HepG2 (cell line): ENCODE measurements at regions not wholly inside any gene's neighbourhood (a gene's known extent, or its start where the extent isn't known, plus 50 kb on each side); places are given as distances from the start of the nearest gene placed in this dataset.

ENCODE experiments used
- ATAC-seq: fragments of 200-7000 bp; cut with Tn5 transposase; 3 replicates; pipeline ENCODE4 v1.9.1; 2020; ENCODE audit warnings: mild to moderate bottlenecking, moderate library complexity
- BruUV-seq: library from RNA; stranded (reverse); fragments of 400-500 nt; replicated peaks from 2 replicates; lab custom pipeline; 2021; lab: Mats Ljungman, UMichigan
- CTCF ChIA-PET: fragments of 300-600 bp; formaldehyde crosslinking; extraction: SDS; loops from one replicate; lab custom pipeline; 2021; ENCODE audit warnings: low total read pairs, inconsistent platforms, low intra/inter-chr PET ratio; lab: Yijun Ruan, JAX
- POLR2A ChIA-PET: fragments of 350-600 bp; sonication (Branson Sonifier 250); formaldehyde crosslinking; loops from one replicate; lab custom pipeline; 2020; ENCODE audit warnings: antibody characterized with exemption, inconsistent platforms; lab: Yijun Ruan, JAX
- DNase-seq: peaks from one replicate; pipeline ENCODE4 v3.0.0-alpha.2; 2015; ENCODE audit warnings: low spot score
- FAIRE-seq: peaks from 3 replicates; lab custom pipeline; 2011; peaks lifted over from hg19 to GRCh38; lab: Jason Lieb, UNC
- H2AFZ ChIP-seq: one replicate; pipeline ENCODE4 v1.6.1; 2011; ENCODE audit warnings: low read length, inconsistent platforms
- H3K27ac ChIP-seq: fragments of 300-600 bp; 3 replicates; pipeline ENCODE4 v1.8.0; 2011; ENCODE audit warnings: mixed run types, mild to moderate bottlenecking, mixed read lengths, low read length, inconsistent platforms; ENCODE audit not compliant: insufficient read depth; ENCODE audit errors: extremely low read length
- H3K27me3 ChIP-seq, 2 experiments: fragments of 200-600 bp in 1 of 2; 2 replicates in 1 of 2; 3 replicates in 1 of 2; pipeline versions ENCODE4 v1.6.0 to v1.8.0; 2011; ENCODE audit warnings: low read length in 2 of 2, mild to moderate bottlenecking in 2 of 2, moderate library complexity in 2 of 2, inconsistent platforms in 1 of 2; ENCODE audit not compliant: insufficient read depth in 2 of 2, control insufficient read depth in 1 of 2
- H3K36me3 ChIP-seq, 2 experiments: fragments of 200-600 bp in 1 of 2; replicated peaks in 1 of 2; 2 replicates in 1 of 2; 3 replicates in 1 of 2; pipeline versions ENCODE4 v1.5.1 to v1.8.0; 2011; ENCODE audit warnings: low read length in 2 of 2, inconsistent platforms in 1 of 2; ENCODE audit not compliant: insufficient read depth in 2 of 2, control insufficient read depth in 1 of 2
- H3K4me1 ChIP-seq: 2 replicates; pipeline ENCODE4 v1.5.1; 2012; ENCODE audit warnings: low read length, inconsistent platforms; ENCODE audit not compliant: insufficient read depth
- H3K4me2 ChIP-seq: 2 replicates; pipeline ENCODE4 v1.6.0; 2011; ENCODE audit warnings: low read depth, low read length, inconsistent platforms
- H3K4me3 ChIP-seq, 3 experiments: fragments of 200-600 bp in 1 of 3; sonication (generic), shearing (Covaris generic) in 1 of 3; replicated peaks in 1 of 3; 2 replicates each; pipeline ENCODE4 v1.5.1; 2011 to 2016; ENCODE audit warnings: low read length in 3 of 3, inconsistent platforms in 2 of 3, low read depth in 2 of 3, mild to moderate bottlenecking in 2 of 3, control low read depth in 1 of 3, mixed read lengths in 1 of 3; ENCODE audit not compliant: insufficient read depth in 1 of 3
- H3K79me2 ChIP-seq: one replicate; pipeline ENCODE4 v1.6.1; 2011; ENCODE audit warnings: low read length, inconsistent platforms; ENCODE audit not compliant: insufficient read depth
- H3K9ac ChIP-seq: 2 replicates; pipeline ENCODE4 v1.6.0; 2011; ENCODE audit warnings: mild to moderate bottlenecking, low read depth, low read length, inconsistent platforms; ENCODE audit not compliant: insufficient read depth
- H3K9me3 ChIP-seq: 2 replicates; pipeline ENCODE4 v1.5.1; 2012; ENCODE audit warnings: mild to moderate bottlenecking, low read length
- H4K20me1 ChIP-seq: 2 replicates; pipeline ENCODE4 v1.6.0; 2011; ENCODE audit warnings: inconsistent platforms, mild to moderate bottlenecking, low read length, moderate library complexity; ENCODE audit not compliant: insufficient read depth
- AKAP8 ChIP-seq: sonication (generic); formaldehyde crosslinking; IDR thresholded peaks from 2 replicates; pipeline ENCODE4 v1.5.1; 2020; ENCODE audit warnings: mild to moderate bottlenecking, missing genetic modification reagents
- BHLHE40 ChIP-seq: IDR thresholded peaks from 2 replicates; pipeline ENCODE4 v1.6.1; 2011; ENCODE audit warnings: low read length, improper control_type of control experiment
- HDAC1 ChIP-seq: sonication (generic); formaldehyde crosslinking; IDR thresholded peaks from 2 replicates; pipeline ENCODE4 v1.5.1; 2020; ENCODE audit warnings: mild to moderate bottlenecking, missing genetic modification reagents
- MBNL3 ChIP-seq: fragments of 250-450 bp; sonication (Bioruptor Pico); conservative IDR thresholded peaks from 2 replicates; pipeline ENCODE4 v1.8.0; 2022; ENCODE audit warnings: mild to moderate bottlenecking, inconsistent platforms
- MIXL1 ChIP-seq: IDR thresholded peaks from 2 replicates; pipeline ENCODE4 v1.6.1; 2016
- NR2C2 ChIP-seq: sonication (generic); formaldehyde crosslinking; IDR thresholded peaks from 2 replicates; pipeline ENCODE4 v1.4.0; 2020; ENCODE audit warnings: missing genetic modification reagents, mild to moderate bottlenecking, moderate library complexity, borderline replicate concordance
- SIX1 ChIP-seq: sonication (generic); formaldehyde crosslinking; IDR thresholded peaks from 2 replicates; pipeline ENCODE4 v1.4.0; 2020; ENCODE audit warnings: missing genetic modification reagents, borderline replicate concordance
- THAP8 ChIP-seq: sonication (generic); formaldehyde crosslinking; IDR thresholded peaks from 2 replicates; pipeline ENCODE4 v1.5.1; 2020; ENCODE audit warnings: missing genetic modification reagents, mild to moderate bottlenecking, borderline replicate concordance
- YEATS2 ChIP-seq: sonication (generic); formaldehyde crosslinking; IDR thresholded peaks from 2 replicates; pipeline ENCODE4 v1.4.0; 2020; ENCODE audit warnings: missing genetic modification reagents, borderline replicate concordance
- ZBTB25 ChIP-seq: IDR thresholded peaks from 2 replicates; pipeline ENCODE4 v1.6.1; 2018; ENCODE audit warnings: missing genetic modification reagents
- ZFP41 ChIP-seq: sonication (generic); formaldehyde crosslinking; IDR thresholded peaks from 2 replicates; pipeline ENCODE4 v1.4.0; 2020; ENCODE audit warnings: mild to moderate bottlenecking, missing genetic modification reagents, borderline replicate concordance
- ZNF143 ChIP-seq: sonication (generic); formaldehyde crosslinking; IDR thresholded peaks from 2 replicates; pipeline ENCODE4 v1.4.0; 2020; ENCODE audit warnings: missing genetic modification reagents
- WGBS: methylation state at CpG from one replicate; pipeline ENCODE4 v1.1.6; 2017; ENCODE audit warnings: low lambda C conversion rate; 5-methylcytosine and 5-hydroxymethylcytosine counted together
- in situ Hi-C: cut with HindIII; loops from 2 replicates; pipeline ENCODE4 v1.10.0; 2017; ENCODE audit warnings: low pct_unique_long_range_greater_than_20kb; ENCODE audit not compliant: extremely low pct_ligation_motif_present
- intact Hi-C: fragments of 100-400 bp; cut with micrococcal nuclease; formaldehyde crosslinking; loops from one replicate; pipeline ENCODE4 v1.10.0; 2022; ENCODE audit not compliant: unreplicated experiment

GRCh38 chr6:22349528-22349927 lies 52.7 kb upstream of the PRL start:
- H4K20me1 ChIP-seq = no peaks in the 10 kb centered on the region
- no peak for FAIRE-seq
- no peak overlapping the region for H3K4me3 ChIP-seq
- no peak overlapping the region for H2AFZ ChIP-seq
- BruUV-seq = no TSS peak
- H3K27me3 ChIP-seq = no peaks in the 10 kb centered on the region
- in situ Hi-C loops = no loop called here
- no peaks in the 10 kb centered on the region for H3K36me3 ChIP-seq
- H3K4me2 ChIP-seq = no peak overlapping the region
- DNase-seq = no peak
- no peak for ATAC-seq
- intact Hi-C loops = no loop called here
- H3K4me1 ChIP-seq = no peaks in the 10 kb centered on the region
- CTCF ChIA-PET = no interaction called here
- no peak overlapping the region for H3K27ac ChIP-seq
- peaks cover 88% of the 10 kb centered on the region for H3K9me3 ChIP-seq
- no peaks in the 10 kb centered on the region for H3K79me2 ChIP-seq
- no peak overlapping the region for H3K9ac ChIP-seq
- TF ChIP-seq YEATS2 (CRISPR knock-in tag) = no peak
- no peak for TF ChIP-seq ZBTB25 (CRISPR knock-in tag)
- no peak for TF ChIP-seq ZFP41
- no peak for TF ChIP-seq AKAP8 (CRISPR knock-in tag)
- TF ChIP-seq BHLHE40 = no peak
- no peak for TF ChIP-seq THAP8 (CRISPR knock-in tag)
- TF ChIP-seq MBNL3 = no peak
- TF ChIP-seq ZNF143 (CRISPR knock-in tag) = no peak
- TF ChIP-seq NR2C2 = no peak
- POLR2A ChIA-PET = no interaction called here

- Histone ChIP-seq H3K9me3 (peaks cover 88% of the 10 kb centered on the region), H3K27ac (no peak overlapping the region), H3K4me3 (no peak overlapping the region), H3K4me1 (no peaks in the 10 kb centered on the region), H2AFZ (no peak overlapping the region), H4K20me1 (no peaks in the 10 kb centered on the region), H3K27me3 (no peaks in the 10 kb centered on the region), H3K4me2 (no peak overlapping the region), H3K79me2 (no peaks in the 10 kb centered on the region), H3K9ac (no peak overlapping the region), H3K36me3 (no peaks in the 10 kb centered on the region)
- no TSS peak for BruUV-seq
- WGBS = 0% methylated on average over 1 of the region's 1 CpG
- POLR2A ChIA-PET = no interaction called here
- intact Hi-C loops (no loop called here), in situ Hi-C loops (no loop called here)
- FAIRE-seq (no peak), ATAC-seq (no peak), DNase-seq (no peak)
- CTCF ChIA-PET = no interaction called here
- TF ChIP-seq SIX1 (CRISPR knock-in tag) (no peak), HDAC1 (no peak), MIXL1 (CRISPR knock-in tag) (no peak)
These were observed 53.3 kb upstream of the PRL start for GRCh38 chr6:22350109-22350508.
